Keratinocyte (primary cell): ENCODE measurements at regions not wholly inside any gene's neighbourhood (a gene's known extent, or its start where the extent isn't known, plus 50 kb on each side); places are given as distances from the start of the nearest gene placed in this dataset.

Experiments used
- DNase-seq: peaks from one replicate; pipeline ENCODE4 v3.0.0-alpha.2; 2011; ENCODE audit warnings: low read depth, missing footprints, low spot score
- FAIRE-seq: peaks from 2 replicates; lab custom pipeline; 2011; peaks lifted over from hg19 to GRCh38; lab: Jason Lieb, UNC
- H2AFZ ChIP-seq: 2 replicates; pipeline ENCODE4 v1.6.0; 2012; ENCODE audit warnings: low read length, control low read depth, inconsistent platforms; ENCODE audit not compliant: control insufficient read depth
- H3K27ac ChIP-seq: 2 replicates; pipeline ENCODE4 v1.5.1; 2011; ENCODE audit warnings: low read length; ENCODE audit not compliant: control insufficient read depth, insufficient read depth
- H3K27me3 ChIP-seq: 3 replicates; pipeline ENCODE4 v1.6.0; 2011; ENCODE audit warnings: low read length; ENCODE audit not compliant: control insufficient read depth, insufficient read depth; ENCODE audit errors: extremely low read depth
- H3K36me3 ChIP-seq, 2 experiments: 2 replicates in 1 of 2; 3 replicates in 1 of 2; pipeline ENCODE4 v1.5.1; 2011; ENCODE audit warnings: low read length in 2 of 2, mild to moderate bottlenecking in 1 of 2; ENCODE audit not compliant: control insufficient read depth in 2 of 2, insufficient read depth in 2 of 2; ENCODE audit errors: extremely low read depth in 1 of 2
- H3K4me1 ChIP-seq: 3 replicates; pipeline ENCODE4 v1.5.1; 2011; ENCODE audit warnings: low read length; ENCODE audit not compliant: control insufficient read depth, insufficient read depth; ENCODE audit errors: extremely low read depth
- H3K4me2 ChIP-seq: 3 replicates; pipeline ENCODE4 v1.6.0; 2011; ENCODE audit warnings: low read depth, low read length; ENCODE audit not compliant: control insufficient read depth, insufficient read depth; ENCODE audit errors: extremely low read depth
- H3K4me3 ChIP-seq, 3 experiments: fragments of 200-600 bp in 1 of 3; sonication (generic) in 1 of 3; 2 replicates in 2 of 3; 3 replicates in 1 of 3; pipeline ENCODE4 v1.5.1; 2011 to 2016; ENCODE audit warnings: low read length in 3 of 3, mild to moderate bottlenecking in 3 of 3, control low read depth in 2 of 3, inconsistent platforms in 1 of 3, low read depth in 1 of 3, mixed read lengths in 1 of 3, mixed run types in 1 of 3, moderate library complexity in 1 of 3; ENCODE audit not compliant: control insufficient read depth in 2 of 3, insufficient read depth in 2 of 3; ENCODE audit errors: extremely low read depth in 1 of 3
- H3K79me2 ChIP-seq: 2 replicates; pipeline ENCODE4 v1.6.0; 2012; ENCODE audit warnings: low read length; ENCODE audit not compliant: control insufficient read depth, insufficient read depth
- H3K9ac ChIP-seq: 3 replicates; pipeline ENCODE4 v1.6.0; 2011; ENCODE audit warnings: low read length; ENCODE audit not compliant: control insufficient read depth, insufficient read depth; ENCODE audit errors: extremely low read depth
- H3K9me1 ChIP-seq: 3 replicates; pipeline ENCODE4 v1.6.0; 2011; ENCODE audit warnings: low read length; ENCODE audit not compliant: control insufficient read depth, insufficient read depth; ENCODE audit errors: extremely low read depth
- H3K9me3 ChIP-seq: 2 replicates; pipeline ENCODE4 v1.5.1; 2012; ENCODE audit warnings: low read depth, low read length; ENCODE audit not compliant: control insufficient read depth
- H4K20me1 ChIP-seq: 3 replicates; pipeline ENCODE4 v1.6.0; 2011; ENCODE audit warnings: low read length; ENCODE audit not compliant: control insufficient read depth, insufficient read depth; ENCODE audit errors: extremely low read depth
- CTCF ChIP-seq, 3 experiments: IDR thresholded peaks in 1 of 3; conservative IDR thresholded peaks in 1 of 3; optimal IDR thresholded peaks in 1 of 3; 2 replicates in 2 of 3; 3 replicates in 1 of 3; pipeline versions ENCODE3 to v1.5.1; 2011; ENCODE audit warnings: low read length in 3 of 3, mild to moderate bottlenecking in 3 of 3, moderate library complexity in 2 of 3, control low read depth in 1 of 3, inconsistent platforms in 1 of 3; ENCODE audit not compliant: insufficient read depth in 2 of 3; ENCODE audit errors: extremely low read depth in 1 of 3
- EZH2 ChIP-seq: IDR thresholded peaks from one replicate; pipeline ENCODE4 v1.6.1; 2012; ENCODE audit warnings: inconsistent platforms, mild to moderate bottlenecking, low read length, moderate library complexity
- dilution Hi-C: fragments of 300-500 bp; cut with MboI; formaldehyde crosslinking; loops from one replicate; pipeline ENCODE4 v1.7.0; 2020; ENCODE audit warnings: low sequenced_read_pairs; ENCODE audit not compliant: extremely low pct_ligation_motif_present

- no peak overlapping the region for H3K27ac ChIP-seq
- H3K4me3 ChIP-seq = no peak overlapping the region
- FAIRE-seq = no peak
- no peak for DNase-seq
- no peaks in the 10 kb centered on the region for H3K27me3 ChIP-seq
- no peak overlapping the region for H3K4me2 ChIP-seq
- no peak overlapping the region for H2AFZ ChIP-seq
- H3K9me3 ChIP-seq = no peaks in the 10 kb centered on the region
- no peaks in the 10 kb centered on the region for H3K36me3 ChIP-seq
- H3K9ac ChIP-seq = no peak overlapping the region
- dilution Hi-C loops = no loop called here
- no peaks in the 10 kb centered on the region for H3K9me1 ChIP-seq
- TF ChIP-seq EZH2 (no peak), CTCF (optimal IDR thresholded peaks at IDR 0.05 in 1 of 3, IDR thresholded peaks at IDR 0.05 in 1 of 3, conservative IDR thresholded peaks at IDR 0.05 in 1 of 3; ENCODE audit: extremely low read depth in 1 of 3, insufficient read depth in 2 of 3, low read length in 3 of 3) (no peak)
- no peaks in the 10 kb centered on the region for H3K79me2 ChIP-seq
- H3K4me1 ChIP-seq = no peaks in the 10 kb centered on the region
- H4K20me1 ChIP-seq = no peaks in the 10 kb centered on the region
Observed at GRCh38 chr1:38178216-38178615, 131.6 kb upstream of the POU3F1 start.

- H2AFZ ChIP-seq = no peak overlapping the region
- no peaks in the 10 kb centered on the region for H3K9me1 ChIP-seq
- no peaks in the 10 kb centered on the region for H3K4me1 ChIP-seq
- no peak overlapping the region for H3K4me3 ChIP-seq
- H3K9ac ChIP-seq = no peak overlapping the region
- no peak for TF ChIP-seq EZH2
- no peak for TF ChIP-seq CTCF (optimal IDR thresholded peaks at IDR 0.05 in 1 of 3, IDR thresholded peaks at IDR 0.05 in 1 of 3, conservative IDR thresholded peaks at IDR 0.05 in 1 of 3; ENCODE audit: extremely low read depth in 1 of 3, insufficient read depth in 2 of 3, low read length in 3 of 3)
- no peaks in the 10 kb centered on the region for H3K36me3 ChIP-seq
- no peaks in the 10 kb centered on the region for H4K20me1 ChIP-seq
- DNase-seq (no peak), FAIRE-seq (no peak)
- dilution Hi-C loops = no loop called here
- no peak overlapping the region for H3K27ac ChIP-seq
- no peaks in the 10 kb centered on the region for H3K79me2 ChIP-seq
- no peak overlapping the region for H3K4me2 ChIP-seq
- no peaks in the 10 kb centered on the region for H3K27me3 ChIP-seq
- no peaks in the 10 kb centered on the region for H3K9me3 ChIP-seq
Observed at GRCh38 chr1:38175121-38175520, 128.5 kb upstream of the POU3F1 start.
